ENCODE measurements at regions not wholly inside any gene's neighbourhood (a gene's known extent, or its start where the extent isn't known, plus 50 kb on each side); places are given as distances from the start of the nearest gene placed in this dataset.

DNA sequence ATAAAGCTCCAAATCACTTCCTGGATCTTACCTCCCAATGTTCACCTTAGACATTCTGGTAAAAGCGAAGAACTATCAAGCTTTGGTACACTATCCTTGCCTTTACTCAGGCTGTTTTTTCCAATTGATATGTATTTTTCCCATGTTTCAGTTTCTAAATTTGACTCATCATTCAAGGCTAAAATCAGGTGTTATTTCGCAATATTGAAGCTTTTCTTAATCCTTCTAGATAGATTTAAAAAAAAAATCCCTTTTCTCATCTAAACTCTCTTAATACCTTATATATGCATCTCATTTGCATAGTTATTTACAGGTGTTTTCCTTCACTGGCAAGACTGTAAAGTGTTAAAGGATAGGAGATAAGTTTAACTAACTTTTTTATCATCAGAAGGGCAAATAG, 608.1 kb upstream of the FAM241A start:
- intact Hi-C loops (cut with DNase I): no loop called here
- H3K27ac ChIP-seq: no peak overlapping the region
- ATAC-seq (no peak), DNase-seq (no peak)
- H3K36me3 ChIP-seq: no peaks in the 10 kb centered on the region
- no peaks in the 10 kb centered on the region for H3K27me3 ChIP-seq
- H3K4me1 ChIP-seq: no peaks in the 10 kb centered on the region
- no peak overlapping the region for H3K4me3 ChIP-seq
- TF ChIP-seq, protein P1, sequence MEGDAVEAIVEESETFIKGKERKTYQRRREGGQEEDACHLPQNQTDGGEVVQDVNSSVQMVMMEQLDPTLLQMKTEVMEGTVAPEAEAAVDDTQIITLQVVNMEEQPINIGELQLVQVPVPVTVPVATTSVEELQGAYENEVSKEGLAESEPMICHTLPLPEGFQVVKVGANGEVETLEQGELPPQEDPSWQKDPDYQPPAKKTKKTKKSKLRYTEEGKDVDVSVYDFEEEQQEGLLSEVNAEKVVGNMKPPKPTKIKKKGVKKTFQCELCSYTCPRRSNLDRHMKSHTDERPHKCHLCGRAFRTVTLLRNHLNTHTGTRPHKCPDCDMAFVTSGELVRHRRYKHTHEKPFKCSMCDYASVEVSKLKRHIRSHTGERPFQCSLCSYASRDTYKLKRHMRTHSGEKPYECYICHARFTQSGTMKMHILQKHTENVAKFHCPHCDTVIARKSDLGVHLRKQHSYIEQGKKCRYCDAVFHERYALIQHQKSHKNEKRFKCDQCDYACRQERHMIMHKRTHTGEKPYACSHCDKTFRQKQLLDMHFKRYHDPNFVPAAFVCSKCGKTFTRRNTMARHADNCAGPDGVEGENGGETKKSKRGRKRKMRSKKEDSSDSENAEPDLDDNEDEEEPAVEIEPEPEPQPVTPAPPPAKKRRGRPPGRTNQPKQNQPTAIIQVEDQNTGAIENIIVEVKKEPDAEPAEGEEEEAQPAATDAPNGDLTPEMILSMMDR (IDR thresholded peaks at IDR 0.05): no peak
- H3K9me3 ChIP-seq: no peaks in the 10 kb centered on the region
- 85 to 86% methylated on average over 2 of the region's 2 CpGs for WGBS, 2 donors

DNA sequence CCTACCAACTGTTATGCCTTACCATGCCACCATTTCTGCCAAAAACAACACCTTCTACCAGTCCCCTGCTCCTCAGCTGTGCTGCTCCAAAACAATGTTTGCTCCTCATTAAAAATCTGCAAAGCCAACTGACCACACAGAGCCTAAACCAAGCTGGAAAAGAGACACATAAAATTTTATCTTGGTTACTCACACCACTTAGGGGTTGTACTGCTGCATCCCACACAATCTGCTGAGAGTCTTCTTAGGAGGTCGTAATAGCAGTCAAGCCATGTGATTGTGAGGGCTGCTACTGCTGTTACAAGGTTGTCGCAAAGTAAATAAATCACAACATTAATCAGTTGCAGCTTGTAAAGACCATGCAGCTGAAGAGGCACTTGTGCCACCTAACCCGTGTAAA, 607.4 kb upstream of the FAM241A start:
- intact Hi-C loops (cut with DNase I): no loop called here
- Histone ChIP-seq H3K9me3 (no peaks in the 10 kb centered on the region), H3K4me1 (no peaks in the 10 kb centered on the region), H3K27me3 (no peaks in the 10 kb centered on the region), H3K4me3 (no peak overlapping the region), H3K27ac (no peak overlapping the region), H3K36me3 (no peaks in the 10 kb centered on the region)
- WGBS, 2 donors: 61 to 72% methylated on average over 3 of the region's 3 CpGs
- no peak for ATAC-seq
- TF ChIP-seq, protein P1 (IDR thresholded peaks at IDR 0.05): no peak
- DNase-seq: no peak

DNA sequence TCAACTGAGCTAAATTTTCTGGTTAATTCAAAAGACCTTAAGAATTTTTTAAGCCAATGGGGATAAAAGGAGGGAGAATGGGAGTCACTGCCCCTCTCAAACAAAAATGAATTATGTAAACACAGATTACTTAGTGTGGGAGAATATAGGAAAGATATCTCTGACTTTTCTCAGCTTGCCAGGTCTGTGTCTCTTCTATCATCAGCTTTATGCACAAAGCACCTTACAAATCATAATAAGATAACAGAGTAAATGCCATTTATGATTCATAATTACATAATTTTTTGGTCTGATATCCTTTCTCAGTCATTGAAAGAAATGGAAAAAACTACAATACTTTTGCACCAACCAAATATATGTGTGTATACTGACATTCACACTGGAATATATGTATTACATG, 604.6 kb upstream of the FAM241A start:
- Histone ChIP-seq H3K4me3 (no peak overlapping the region), H3K4me1 (no peaks in the 10 kb centered on the region), H3K36me3 (no peaks in the 10 kb centered on the region), H3K27me3 (no peaks in the 10 kb centered on the region), H3K9me3 (no peaks in the 10 kb centered on the region), H3K27ac (no peak overlapping the region)
- TF ChIP-seq, protein P1 (IDR thresholded peaks at IDR 0.05): no peak
- ATAC-seq: no peak
- intact Hi-C loops (cut with DNase I): no loop called here
- no peak for DNase-seq

DNA sequence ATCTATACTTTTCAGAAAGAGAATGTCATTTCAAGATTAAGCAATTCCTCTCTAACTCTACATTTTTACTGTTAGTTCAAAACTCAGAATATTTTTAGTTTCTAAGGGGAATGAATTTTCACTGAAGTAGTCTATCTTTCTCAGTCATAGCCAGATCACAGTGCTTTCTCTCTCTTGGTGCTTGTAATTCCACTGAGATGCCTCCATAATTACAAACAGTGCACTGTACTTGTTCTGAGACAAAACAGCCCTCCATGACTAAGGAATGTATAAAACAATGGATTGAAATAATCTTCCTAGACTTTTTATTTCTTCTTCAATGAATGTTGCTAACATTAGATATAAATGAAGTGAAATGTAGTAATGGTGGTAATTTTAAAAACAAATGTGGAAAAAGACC, 603.2 kb upstream of the FAM241A start:
- TF ChIP-seq, protein P1 (IDR thresholded peaks at IDR 0.05): no peak
- H3K4me3 ChIP-seq: no peak overlapping the region
- H3K27ac ChIP-seq: no peak overlapping the region
- no peaks in the 10 kb centered on the region for H3K27me3 ChIP-seq
- intact Hi-C loops (cut with DNase I): no loop called here
- H3K36me3 ChIP-seq: no peaks in the 10 kb centered on the region
- ATAC-seq (no peak), DNase-seq (no peak)
- no peaks in the 10 kb centered on the region for H3K9me3 ChIP-seq
- H3K4me1 ChIP-seq: no peaks in the 10 kb centered on the region

DNA sequence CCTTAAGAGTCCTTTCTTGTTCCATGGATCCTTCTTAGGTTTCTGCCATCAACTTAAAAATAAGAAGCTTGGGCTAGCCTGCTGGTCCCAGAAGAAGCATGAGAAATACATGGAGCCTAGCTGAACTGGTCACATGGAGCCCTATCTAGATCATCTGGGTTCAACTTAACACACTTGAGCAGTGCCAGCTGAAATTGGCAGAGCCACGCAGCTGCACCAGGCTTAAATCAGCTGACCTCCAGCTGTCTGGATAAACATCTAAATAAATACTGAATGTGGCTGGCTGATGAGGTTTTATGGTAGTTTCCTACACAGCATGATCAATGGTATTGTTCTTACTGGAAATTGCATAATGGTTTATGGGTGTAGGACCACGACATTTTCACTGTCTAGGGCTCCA, 598.4 kb upstream of the FAM241A start:
- Histone ChIP-seq H3K27ac (no peak overlapping the region), H3K4me3 (no peak overlapping the region), H3K36me3 (no peaks in the 10 kb centered on the region), H3K9me3 (no peaks in the 10 kb centered on the region), H3K4me1 (no peaks in the 10 kb centered on the region), H3K27me3 (no peaks in the 10 kb centered on the region)
- ATAC-seq (no peak), DNase-seq (no peak)
- TF ChIP-seq, protein P1 (IDR thresholded peaks at IDR 0.05): no peak
- 53 to 57% methylated on average over 2 of the region's 2 CpGs for WGBS, 2 donors
- intact Hi-C loops (cut with DNase I): no loop called here
